ENCODE measurements at regions not wholly inside any gene's neighbourhood (a gene's known extent, or its start where the extent isn't known, plus 50 kb on each side); places are given as distances from the start of the nearest gene placed in this dataset.

- H3K27me3 ChIP-seq (ENCODE audit: insufficient read depth, low read depth, low read length): no peaks in the 10 kb centered on the region
- H3F3A ChIP-seq (ENCODE audit: insufficient read depth, low read length, poor library complexity, severe bottlenecking): no peaks in the 10 kb centered on the region
- H3K9me2 ChIP-seq (ENCODE audit: insufficient read depth, low read length): no peaks in the 10 kb centered on the region
- no peaks in the 10 kb centered on the region for H3K79me2 ChIP-seq (replicated peaks; ENCODE audit: insufficient read depth, low read length)
- H4K20me1 ChIP-seq (ENCODE audit: insufficient read depth): no peaks in the 10 kb centered on the region
- no peak overlapping the region for H3K4me3 ChIP-seq (ENCODE audit: low read length)
- no peaks in the 10 kb centered on the region for H3K9me3 ChIP-seq (ENCODE audit: low read length)
- no peak overlapping the region for H3K4me2 ChIP-seq (ENCODE audit: low read length)
- H3K36me3 ChIP-seq (ENCODE audit: insufficient read depth, low read length): no peaks in the 10 kb centered on the region
- TF ChIP-seq EP300 (conservative IDR thresholded peaks at IDR 0.05; ENCODE audit: poor library complexity, severe bottlenecking): no peak
- TF ChIP-seq CTCF (IDR thresholded peaks at IDR 0.05; ENCODE audit: poor library complexity, severe bottlenecking): no peak
- TF ChIP-seq RAD21 (conservative IDR thresholded peaks at IDR 0.05): no peak
- TF ChIP-seq REST (IDR thresholded peaks at IDR 0.05; ENCODE audit: borderline replicate concordance): no peak
- no peak for TF ChIP-seq MXI1 (conservative IDR thresholded peaks at IDR 0.05; ENCODE audit: poor library complexity, severe bottlenecking)
- TF ChIP-seq SMC3 (conservative IDR thresholded peaks at IDR 0.05; ENCODE audit: poor library complexity): no peak
- TF ChIP-seq TAF1 (IDR thresholded peaks at IDR 0.05; ENCODE audit: low read depth): no peak
- no peak for TF ChIP-seq EZH2 (IDR thresholded peaks at IDR 0.05; ENCODE audit: borderline replicate concordance, insufficient read depth, low read length, poor library complexity, severe bottlenecking)
- TF ChIP-seq POLR2AphosphoS5 (IDR thresholded peaks at IDR 0.05): no peak
- H3K27ac ChIP-seq (ENCODE audit: low read length): no peak overlapping the region
- H2AFZ ChIP-seq (ENCODE audit: low read depth, low read length): no peak overlapping the region
- no peak overlapping the region for H3K9ac ChIP-seq (ENCODE audit: low read length)
Observed at GRCh38 chr10:113243311-113243710, 293.3 kb downstream of the TCF7L2 start.

GRCh38 chr10:113244750-113245149, 294.7 kb downstream of the TCF7L2 start:
- no peaks in the 10 kb centered on the region for H4K20me1 ChIP-seq (ENCODE audit: insufficient read depth)
- no peaks in the 10 kb centered on the region for H3F3A ChIP-seq (ENCODE audit: insufficient read depth, low read length, poor library complexity, severe bottlenecking)
- H3K79me2 ChIP-seq (replicated peaks; ENCODE audit: insufficient read depth, low read length): no peaks in the 10 kb centered on the region
- H2AFZ ChIP-seq (ENCODE audit: low read depth, low read length): no peak overlapping the region
- H3K36me3 ChIP-seq (ENCODE audit: insufficient read depth, low read length): no peaks in the 10 kb centered on the region
- H3K9me2 ChIP-seq (ENCODE audit: insufficient read depth, low read length): no peaks in the 10 kb centered on the region
- no peaks in the 10 kb centered on the region for H3K9me3 ChIP-seq (ENCODE audit: low read length)
- H3K4me3 ChIP-seq (ENCODE audit: low read length): no peak overlapping the region
- no peak overlapping the region for H3K9ac ChIP-seq (ENCODE audit: low read length)
- no peak overlapping the region for H3K4me2 ChIP-seq (ENCODE audit: low read length)
- TF ChIP-seq MXI1 (conservative IDR thresholded peaks at IDR 0.05; ENCODE audit: poor library complexity, severe bottlenecking) (no peak), REST (IDR thresholded peaks at IDR 0.05; ENCODE audit: borderline replicate concordance) (no peak), TAF1 (IDR thresholded peaks at IDR 0.05; ENCODE audit: low read depth) (no peak), SMC3 (conservative IDR thresholded peaks at IDR 0.05; ENCODE audit: poor library complexity) (no peak), EP300 (conservative IDR thresholded peaks at IDR 0.05; ENCODE audit: poor library complexity, severe bottlenecking) (no peak), POLR2AphosphoS5 (IDR thresholded peaks at IDR 0.05) (no peak), CTCF (IDR thresholded peaks at IDR 0.05; ENCODE audit: poor library complexity, severe bottlenecking) (no peak), RAD21 (conservative IDR thresholded peaks at IDR 0.05) (no peak), EZH2 (IDR thresholded peaks at IDR 0.05; ENCODE audit: borderline replicate concordance, insufficient read depth, low read length, poor library complexity, severe bottlenecking) (no peak)
- H3K27me3 ChIP-seq (ENCODE audit: insufficient read depth, low read depth, low read length): no peaks in the 10 kb centered on the region
- no peak overlapping the region for H3K27ac ChIP-seq (ENCODE audit: low read length)
